Kidney epithelial cell (primary cell): ENCODE measurements at regions not wholly inside any gene's neighbourhood (a gene's known extent, or its start where the extent isn't known, plus 50 kb on each side); places are given as distances from the start of the nearest gene placed in this dataset.

Experiments used
- DNase-seq: peaks from one replicate; pipeline ENCODE4 v3.0.0-alpha.2; 2010; ENCODE audit warnings: low read depth
- H3K27me3 ChIP-seq: 2 replicates; pipeline ENCODE4 v1.6.0; 2011; ENCODE audit warnings: low read length; ENCODE audit not compliant: control insufficient read depth, insufficient read depth
- H3K36me3 ChIP-seq: 2 replicates; pipeline ENCODE4 v1.5.1; 2011; ENCODE audit warnings: low read length; ENCODE audit not compliant: control insufficient read depth, insufficient read depth
- H3K4me3 ChIP-seq: 2 replicates; pipeline ENCODE4 v1.5.1; 2011; ENCODE audit warnings: low read depth, mild to moderate bottlenecking, control low read depth, low read length
- CTCF ChIP-seq: IDR thresholded peaks from 2 replicates; pipeline ENCODE4 v1.5.1; 2011; ENCODE audit warnings: mild to moderate bottlenecking, moderate library complexity, low read length, control low read depth, inconsistent platforms; ENCODE audit not compliant: insufficient read depth, poor library complexity, severe bottlenecking

- Histone ChIP-seq H3K27me3 (no peaks in the 10 kb centered on the region), H3K4me3 (no peak overlapping the region), H3K36me3 (no peaks in the 10 kb centered on the region)
- no peak for TF ChIP-seq CTCF
- no peak for DNase-seq
These were observed 217.4 kb upstream of the GCFC2 start for GRCh38 chr2:75928093-75928492.

- TF ChIP-seq CTCF, result no peak
- no peaks in the 10 kb centered on the region for H3K36me3 ChIP-seq
These were observed 214.8 kb upstream of the GCFC2 start for GRCh38 chr2:75925331-75926024.

GRCh38 chr2:75922191-75922590 is 211.5 kb upstream of the GCFC2 start:
- Histone ChIP-seq H3K27me3 (no peaks in the 10 kb centered on the region), H3K36me3 (no peaks in the 10 kb centered on the region), H3K4me3 (no peak overlapping the region)
- no peak for TF ChIP-seq CTCF
- DNase-seq, result no peak

More at GRCh38 chr2:75925331-75926024, 214.8 kb upstream of the GCFC2 start:
- Histone ChIP-seq H3K27me3 (no peaks in the 10 kb centered on the region), H3K4me3 (no peak overlapping the region)
- DNase-seq, result no peak

- H3K27me3 ChIP-seq, result no peaks in the 10 kb centered on the region
- H3K36me3 ChIP-seq, result no peaks in the 10 kb centered on the region
- no peak overlapping the region for H3K4me3 ChIP-seq
- DNase-seq, result no peak
- no peak for TF ChIP-seq CTCF
These were observed 210.3 kb upstream of the GCFC2 start for GRCh38 chr2:75920859-75921551.

- no peaks in the 10 kb centered on the region for H3K27me3 ChIP-seq
- no peaks in the 10 kb centered on the region for H3K36me3 ChIP-seq
- no peak for TF ChIP-seq CTCF
- no peak for DNase-seq
- no peak overlapping the region for H3K4me3 ChIP-seq
These were observed 205.3 kb upstream of the GCFC2 start for GRCh38 chr2:75915851-75916634.
